ENCODE measurements at regions not wholly inside any gene's neighbourhood (a gene's known extent, or its start where the extent isn't known, plus 50 kb on each side); places are given as distances from the start of the nearest gene placed in this dataset.
A peak's percentile ranks its signal among the peaks of the same experiment; 100 is the strongest.

- no peak for TF ChIP-seq CTCF (IDR thresholded peaks at IDR 0.05)
- TF ChIP-seq POLR2A (IDR thresholded peaks at IDR 0.05), result no peak
- no peak for TF ChIP-seq POLR2AphosphoS5 (IDR thresholded peaks at IDR 0.05)
- no peaks in the 10 kb centered on the region for H3K36me3 ChIP-seq
- H3K4me1 ChIP-seq, result peaks cover 0 to 4% of the 10 kb centered on the region in 2 donors
- no peak for DNase-seq (ENCODE audit: low spot score in 2 of 2)
- H3K27ac ChIP-seq, result no peak overlapping the region
- no peaks in the 10 kb centered on the region for H3K27me3 ChIP-seq
- H3K9me3 ChIP-seq, result no peaks in the 10 kb centered on the region
- intact Hi-C loops (cut with DNase I; ENCODE audit: low total_unique reads), result no loop called here
- H3K4me3 ChIP-seq, result no peak overlapping the region
Measured at GRCh38 chr1:228936881-228937280, 201.6 kb downstream of the RHOU start.

DNA sequence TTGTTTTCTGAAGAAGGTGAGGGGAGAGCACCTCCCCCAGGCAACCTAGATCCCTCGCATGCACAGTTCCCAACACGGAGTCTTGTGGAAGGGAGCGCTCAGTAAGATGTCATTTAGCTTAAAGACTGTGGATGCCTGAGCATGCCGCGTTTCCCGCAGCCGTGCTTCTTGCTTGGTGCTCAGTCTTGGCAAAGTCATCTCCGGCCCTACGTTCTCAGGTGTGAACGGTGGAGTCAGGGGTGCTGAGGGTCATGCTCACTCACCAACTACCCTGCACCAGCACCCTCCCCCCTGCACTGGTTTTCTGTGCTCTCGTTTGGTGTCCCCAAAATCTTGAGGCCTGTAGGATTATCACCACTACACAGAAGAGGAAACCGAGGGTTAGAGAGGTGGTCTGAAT is 202.1 kb downstream of the RHOU start:
- Histone ChIP-seq H3K36me3 (no peaks in the 10 kb centered on the region), H3K27ac (peak overlapping the region in 1 of 2 donors; percentile 74), H3K4me3 (no peak overlapping the region), H3K9me3 (no peaks in the 10 kb centered on the region), H3K27me3 (no peaks in the 10 kb centered on the region), H3K4me1 (peaks cover 0 to 4% of the 10 kb centered on the region in 2 donors)
- no peak for DNase-seq (ENCODE audit: low spot score in 2 of 2)
- intact Hi-C loops (cut with DNase I; ENCODE audit: low total_unique reads), result no loop called here
- TF ChIP-seq POLR2A (IDR thresholded peaks at IDR 0.05) (no peak), POLR2AphosphoS5 (IDR thresholded peaks at IDR 0.05) (no peak), CTCF (IDR thresholded peaks at IDR 0.05) (no peak)

- intact Hi-C loops (cut with DNase I; ENCODE audit: low total_unique reads), result no loop called here
- Histone ChIP-seq H3K4me3 (no peak overlapping the region), H3K9me3 (no peaks in the 10 kb centered on the region), H3K27ac (peak overlapping the region; percentile 34 to 74), H3K36me3 (no peaks in the 10 kb centered on the region), H3K4me1 (peaks cover 0 to 4% of the 10 kb centered on the region in 2 donors), H3K27me3 (no peaks in the 10 kb centered on the region)
- TF ChIP-seq CTCF (IDR thresholded peaks at IDR 0.05) (no peak), POLR2AphosphoS5 (IDR thresholded peaks at IDR 0.05) (no peak), POLR2A (IDR thresholded peaks at IDR 0.05) (no peak)
- DNase-seq (ENCODE audit: low spot score in 2 of 2), result no peak
Measured at GRCh38 chr1:228937851-228938536, 202.7 kb downstream of the RHOU start.

DNA sequence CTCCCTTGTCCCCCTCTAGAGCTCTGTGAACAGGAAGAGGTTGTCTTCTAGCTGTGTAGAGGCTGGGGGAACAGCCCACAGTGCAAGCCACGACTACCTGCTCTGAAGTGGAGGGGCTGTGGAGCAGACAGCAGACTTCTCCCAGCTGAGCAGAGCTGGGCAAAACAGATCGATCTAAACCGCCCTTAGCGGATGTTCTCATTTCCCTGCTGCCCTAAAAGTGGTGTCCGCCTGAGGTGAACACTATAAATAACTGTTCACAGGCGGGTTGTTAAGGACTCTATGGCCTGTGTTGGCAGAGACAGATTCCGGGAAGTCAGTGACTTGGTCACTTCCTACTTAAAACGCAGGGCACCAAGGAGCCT is 203.2 kb downstream of the RHOU start:
- Histone ChIP-seq H3K4me1 (peaks cover 0 to 4% of the 10 kb centered on the region in 2 donors), H3K9me3 (no peaks in the 10 kb centered on the region), H3K36me3 (no peaks in the 10 kb centered on the region), H3K4me3 (no peak overlapping the region), H3K27me3 (no peaks in the 10 kb centered on the region), H3K27ac (peak overlapping the region; percentile 34 to 74)
- TF ChIP-seq POLR2AphosphoS5 (IDR thresholded peaks at IDR 0.05), result no peak
- TF ChIP-seq POLR2A (IDR thresholded peaks at IDR 0.05), result no peak
- TF ChIP-seq CTCF (IDR thresholded peaks at IDR 0.05), result no peak
- intact Hi-C loops (cut with DNase I; ENCODE audit: low total_unique reads), result no loop called here
- no peak for DNase-seq (ENCODE audit: low spot score in 2 of 2)

GRCh38 chr1:228939001-228939691 is 203.9 kb downstream of the RHOU start:
- no peak overlapping the region for H3K4me3 ChIP-seq
- H3K9me3 ChIP-seq, result no peaks in the 10 kb centered on the region
- no peaks in the 10 kb centered on the region for H3K36me3 ChIP-seq
- TF ChIP-seq POLR2A (IDR thresholded peaks at IDR 0.05), result no peak
- TF ChIP-seq CTCF (IDR thresholded peaks at IDR 0.05), result no peak
- no peak for TF ChIP-seq POLR2AphosphoS5 (IDR thresholded peaks at IDR 0.05)
- H3K27ac ChIP-seq, result peak overlapping the region in 1 of 2 donors; percentile 63
- DNase-seq (ENCODE audit: low spot score in 2 of 2), result no peak
- intact Hi-C loops (cut with DNase I; ENCODE audit: low total_unique reads), result no loop called here
- no peaks in the 10 kb centered on the region for H3K27me3 ChIP-seq
- peaks cover 0 to 4% of the 10 kb centered on the region in 2 donors for H3K4me1 ChIP-seq

All from breast epithelium (tissue), 4 donors.